Sigmoid colon (tissue), 4 donors: ENCODE measurements at regions not wholly inside any gene's neighbourhood (a gene's known extent, or its start where the extent isn't known, plus 50 kb on each side); places are given as distances from the start of the nearest gene placed in this dataset.

Experiments used
- CTCF ChIP-seq, 4 experiments: fragments of 450-650 bp in 3 of 4; fragments of 200-600 bp in 1 of 4; IDR thresholded peaks; one replicate each; pipeline ENCODE4 v1.5.1; 2016 to 2019; ENCODE audit warnings: antibody characterized with exemption in 4 of 4, mild to moderate bottlenecking in 3 of 4, moderate library complexity in 2 of 4
- EP300 ChIP-seq, 4 donors: sonication (generic); formaldehyde crosslinking; IDR thresholded peaks; one replicate each; pipeline ENCODE4 v1.6.1; 2017; ENCODE audit warnings: antibody characterized with exemption in 4 of 4

- TF ChIP-seq CTCF (IDR thresholded peaks at IDR 0.05) = no peak
- TF ChIP-seq EP300 (IDR thresholded peaks at IDR 0.05) = no peak
Observed at GRCh38 chr13:65034266-65034665, 2195.9 kb downstream of the PCDH9 start.
